Frontal cortex (tissue), 3 donors: ENCODE measurements at regions not wholly inside any gene's neighbourhood (a gene's known extent, or its start where the extent isn't known, plus 50 kb on each side); places are given as distances from the start of the nearest gene placed in this dataset.
"Not testable (repeated sequence)": the region's sequence is repeated elsewhere in the genome, so short reads cannot be mapped to it uniquely, and the experiment has no call there.

Experiments
- DNase-seq, 2 donors: peaks; one replicate each; pipeline ENCODE4 v3.0.0; 2012; ENCODE audit warnings: low spot score in 2 of 2
- FAIRE-seq: peaks from 2 replicates; lab custom pipeline; 2012; peaks lifted over from hg19 to GRCh38; lab: Jason Lieb, UNC
- donor health status: control.
- donor health status: control.
- donor health status: control.

DNA sequence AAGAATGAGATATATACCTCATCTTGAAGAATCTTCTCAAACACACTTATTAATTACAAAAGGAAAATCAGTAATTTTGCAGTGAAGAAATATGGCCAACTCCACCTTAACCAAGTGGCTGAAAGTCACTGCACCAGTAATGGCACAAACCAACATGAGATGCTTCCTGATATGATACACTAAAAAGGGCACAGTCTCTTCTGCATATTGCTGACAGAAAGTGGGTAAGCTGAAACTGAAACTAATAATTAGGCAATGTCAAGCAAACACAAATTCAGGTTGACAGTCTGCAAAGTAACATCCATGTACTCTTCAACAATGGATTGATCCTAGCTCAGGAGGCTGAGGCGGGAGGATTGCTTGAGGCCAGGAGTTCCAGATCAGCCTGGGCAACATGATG is 56.1 kb downstream of the ZNF22 start:
- not testable (repeated sequence) for DNase-seq, FAIRE-seq

DNA sequence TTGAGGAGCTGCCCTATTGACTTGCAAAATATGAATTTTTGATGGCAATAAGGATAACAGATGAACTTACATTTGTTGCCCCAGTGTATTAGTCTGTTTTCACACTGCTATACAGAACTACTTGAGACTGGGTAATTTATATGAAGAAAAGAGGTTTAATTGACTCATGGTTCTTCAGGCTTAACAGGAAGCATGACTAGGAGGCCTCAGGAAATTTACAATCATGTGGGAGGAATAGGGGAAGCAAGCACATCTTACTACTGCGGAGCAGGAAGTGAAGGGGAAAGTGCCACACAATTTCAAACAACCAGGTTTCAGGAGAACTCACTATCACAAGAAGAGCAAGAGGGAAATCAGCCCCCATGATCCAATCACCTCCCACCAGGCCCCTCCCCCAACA is 57.9 kb downstream of the ZNF22 start:
- no peak for FAIRE-seq

DNA sequence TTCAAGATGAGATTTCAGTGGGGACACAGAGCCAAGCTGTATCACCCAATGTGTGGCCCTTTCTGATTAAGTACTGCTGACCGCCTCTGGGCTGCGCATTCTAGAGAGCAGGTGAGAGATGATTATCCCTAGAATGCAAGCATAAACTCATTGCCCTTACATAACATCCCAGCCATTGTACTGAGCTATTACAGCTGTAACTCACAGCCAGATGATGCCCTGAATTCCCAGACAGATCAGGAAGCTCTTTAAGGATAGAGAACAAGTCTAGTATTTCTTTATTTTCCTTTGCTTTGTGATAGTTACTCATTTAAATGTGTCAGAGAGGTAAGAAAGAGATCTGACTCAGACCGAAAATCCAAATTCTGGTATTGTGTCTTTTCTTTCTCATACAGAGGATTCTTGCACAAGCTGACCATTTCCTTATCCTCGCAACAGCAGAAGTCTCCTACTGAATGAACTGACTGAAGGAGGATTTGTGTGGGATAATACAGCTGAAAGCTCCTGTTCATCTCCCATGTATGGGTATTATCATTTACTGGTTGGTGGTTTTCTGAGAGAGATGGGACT is 58.4 kb downstream of the ZNF22 start:
- no peak for FAIRE-seq

More for the DNA sequence above, 57.9 kb downstream of the ZNF22 start:
- DNase-seq: no peak

GRCh38 chr10:45059632-45060031 is 58.9 kb downstream of the ZNF22 start:
- FAIRE-seq (no peak), DNase-seq (no peak)

More for the DNA sequence above, 58.4 kb downstream of the ZNF22 start:
- no peak for DNase-seq

GRCh38 chr10:45061982-45062381 is 61.3 kb downstream of the ZNF22 start:
- FAIRE-seq (no peak), DNase-seq (no peak)

- DNase-seq (no peak), FAIRE-seq (no peak)
Observed at GRCh38 chr10:45063591-45064231, 63.0 kb downstream of the ZNF22 start.

- no peak for DNase-seq
- FAIRE-seq: no peak
Observed at GRCh38 chr10:45064998-45065397, 64.3 kb downstream of the ZNF22 start.

GRCh38 chr10:45071043-45071813 is 70.5 kb downstream of the ZNF22 start:
- no peak for DNase-seq
- FAIRE-seq: no peak

DNA sequence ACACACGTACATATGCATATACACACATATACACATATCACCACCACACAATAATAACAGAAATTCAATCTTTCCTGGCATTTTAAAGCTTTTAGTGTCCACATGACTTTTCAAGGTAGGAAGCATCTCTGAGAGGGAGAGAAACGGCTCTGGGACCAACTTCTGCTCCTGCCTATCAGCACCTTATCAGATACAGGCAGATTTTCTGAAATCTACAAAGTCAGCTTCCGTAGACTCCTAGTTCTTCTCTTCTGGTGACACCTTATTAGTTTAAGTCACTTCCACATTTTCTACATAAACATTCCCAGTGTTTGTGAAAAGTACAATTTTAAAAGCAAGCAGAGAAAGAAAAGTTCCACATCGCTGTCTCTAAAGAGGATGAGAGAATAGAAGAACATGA is 74.5 kb downstream of the ZNF22 start:
- no peak for FAIRE-seq
- no peak for DNase-seq

DNA sequence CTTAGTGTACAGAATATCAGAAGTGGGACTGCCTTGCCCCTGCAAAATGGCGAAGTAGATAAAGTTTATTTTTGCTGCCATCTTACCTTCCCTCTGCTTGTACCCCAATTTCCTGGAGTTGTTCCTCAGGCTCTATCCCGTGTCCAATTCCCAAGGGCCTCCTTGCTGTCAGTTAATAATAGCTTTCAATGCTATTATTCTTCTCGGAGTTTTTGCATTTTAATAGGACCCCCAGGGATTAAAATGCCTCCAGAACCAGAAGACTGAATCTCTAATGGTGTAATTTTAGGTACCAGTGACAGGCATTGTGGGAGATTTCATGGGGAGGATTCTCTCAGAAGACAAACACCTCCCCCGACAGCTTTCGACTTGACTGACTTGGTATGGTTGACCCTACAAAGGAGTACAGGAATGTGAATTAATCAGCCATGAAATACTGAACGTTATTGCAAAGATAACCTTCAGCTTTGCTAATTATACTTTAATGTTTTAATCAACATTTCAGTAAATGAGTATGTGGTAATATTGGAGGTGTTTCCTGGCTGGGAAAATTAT is 75.2 kb downstream of the ZNF22 start:
- DNase-seq: no peak
- no peak for FAIRE-seq

DNA sequence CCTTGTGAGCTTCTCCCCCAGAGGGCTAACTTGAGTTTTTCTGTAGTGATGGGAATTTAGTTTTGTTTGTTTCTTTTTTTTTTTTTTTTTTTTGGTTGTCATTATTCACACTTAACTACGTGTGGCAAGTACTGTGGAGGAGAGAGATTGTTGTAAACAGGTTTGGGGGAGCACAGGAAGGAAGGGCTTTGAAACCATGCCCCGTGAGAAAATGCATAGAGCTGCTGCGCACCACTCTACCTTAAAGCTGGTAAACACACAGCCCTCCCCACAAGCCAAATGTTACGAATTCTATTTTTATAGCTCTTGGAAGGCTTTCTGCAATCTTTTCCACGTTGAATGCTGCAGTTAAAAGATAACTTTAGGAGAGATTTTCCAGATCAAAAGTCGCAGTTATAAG is 76.2 kb downstream of the ZNF22 start:
- DNase-seq (no peak), FAIRE-seq (no peak)

- no peak for FAIRE-seq
- no peak for DNase-seq
Observed at GRCh38 chr10:45080331-45080730, 79.6 kb downstream of the ZNF22 start.

- FAIRE-seq (no peak), DNase-seq (no peak)
Observed at GRCh38 chr10:45082176-45082575, 81.5 kb downstream of the ZNF22 start.

- peak in 1 of 2 donors; percentile 4 for DNase-seq
- no peak for FAIRE-seq
Observed at GRCh38 chr10:45091968-45092367, 91.2 kb downstream of the ZNF22 start.

DNA sequence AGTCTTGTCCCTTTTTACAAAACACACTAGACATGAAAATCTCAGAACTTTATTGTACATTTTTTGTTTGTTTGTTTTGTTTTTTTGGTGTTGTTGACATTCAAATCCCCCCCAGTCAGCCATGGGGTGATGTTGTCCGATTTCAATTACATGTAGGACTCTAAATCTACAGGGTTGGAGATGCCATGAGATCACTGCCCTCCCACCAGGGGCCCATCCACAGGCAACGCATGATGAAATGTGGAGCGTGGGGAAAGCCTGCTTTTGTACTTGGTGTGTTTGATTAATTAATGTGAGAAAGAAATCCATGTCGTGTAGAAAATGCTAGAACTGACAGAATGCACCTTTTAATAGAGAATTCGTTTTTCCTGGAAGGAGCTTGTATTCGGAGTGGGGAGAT is 93.2 kb downstream of the ZNF22 start:
- DNase-seq: no peak
- FAIRE-seq: no peak

- no peak for DNase-seq
- FAIRE-seq: no peak
Observed at GRCh38 chr10:45095286-45095685, 94.6 kb downstream of the ZNF22 start.

GRCh38 chr10:45096001-45096400 is 95.3 kb downstream of the ZNF22 start:
- FAIRE-seq (no peak), DNase-seq (no peak)

- no peak for FAIRE-seq
- no peak for DNase-seq
Observed at GRCh38 chr10:45100429-45100828, 99.7 kb downstream of the ZNF22 start.

DNA sequence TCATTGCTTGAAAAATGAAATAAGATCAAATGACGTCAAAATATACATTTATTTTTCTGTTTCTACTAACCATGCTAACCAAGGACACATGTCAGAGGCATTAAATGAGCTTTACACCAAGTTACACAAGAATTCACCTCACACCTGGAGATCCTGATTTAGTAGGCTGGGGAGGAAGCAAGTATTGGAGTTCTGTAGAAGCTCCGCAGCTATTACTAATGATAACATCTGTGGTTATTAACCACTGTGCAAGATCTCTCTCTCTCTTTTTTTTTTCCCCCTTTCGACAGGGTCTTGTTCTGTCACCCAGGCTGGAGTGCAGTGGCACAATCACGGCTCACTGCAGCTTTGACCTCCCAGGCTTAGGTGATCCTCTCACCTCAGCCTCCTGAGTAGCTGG is 104.0 kb downstream of the ZNF22 start:
- no peak for DNase-seq
- FAIRE-seq: no peak

GRCh38 chr10:45105309-45105708 is 104.6 kb downstream of the ZNF22 start:
- not testable (repeated sequence) for FAIRE-seq, DNase-seq
